RWPE2 (cell line): ENCODE measurements at regions not wholly inside any gene's neighbourhood (a gene's known extent, or its start where the extent isn't known, plus 50 kb on each side); places are given as distances from the start of the nearest gene placed in this dataset.

Source experiments
- ATAC-seq: fragments of 200-7000 bp; cut with Tn5 transposase; 3 replicates; pipeline ENCODE4 v1.9.1; 2021; ENCODE audit warnings: low read depth
- DNase-seq: peaks from one replicate; pipeline ENCODE4 v3.0.0-alpha.2; 2020; ENCODE audit warnings: low spot score
- H3K27ac ChIP-seq: fragments of 450-650 bp; 2 replicates; pipeline ENCODE4 v1.5.1; 2017; ENCODE audit warnings: mild to moderate bottlenecking; ENCODE audit not compliant: poor library complexity, severe bottlenecking
- H3K27me3 ChIP-seq: fragments of 250-450 bp; sonication (Bioruptor Pico); 2 replicates; pipeline ENCODE4 v1.5.1; 2021; ENCODE audit warnings: mild to moderate bottlenecking, moderate library complexity; ENCODE audit not compliant: insufficient read depth, poor library complexity, severe bottlenecking
- H3K36me3 ChIP-seq: fragments of 250-450 bp; sonication (Bioruptor Pico); 2 replicates; pipeline ENCODE4 v1.5.1; 2020; ENCODE audit warnings: low read depth, mild to moderate bottlenecking, moderate library complexity
- H3K4me1 ChIP-seq: fragments of 250-450 bp; sonication (Bioruptor Pico); 2 replicates; pipeline ENCODE4 v1.5.1; 2021; ENCODE audit warnings: mild to moderate bottlenecking, moderate library complexity; ENCODE audit not compliant: insufficient read depth, poor library complexity, severe bottlenecking
- H3K4me3 ChIP-seq: fragments of 250-450 bp; sonication (Bioruptor Pico); 2 replicates; pipeline ENCODE4 v1.5.1; 2021; ENCODE audit warnings: mild to moderate bottlenecking, moderate library complexity; ENCODE audit not compliant: severe bottlenecking
- H3K9me3 ChIP-seq: fragments of 250-450 bp; sonication (Bioruptor Pico); 2 replicates; pipeline ENCODE4 v1.5.1; 2021; ENCODE audit warnings: mild to moderate bottlenecking, moderate library complexity; ENCODE audit not compliant: severe bottlenecking
- TF ChIP-seq, protein P1 (sequence below): fragments of 450-650 bp; IDR thresholded peaks from one replicate; pipeline ENCODE4 v1.5.1; 2017; ENCODE audit warnings: mild to moderate bottlenecking, moderate library complexity; ENCODE audit not compliant: poor library complexity, severe bottlenecking

DNA sequence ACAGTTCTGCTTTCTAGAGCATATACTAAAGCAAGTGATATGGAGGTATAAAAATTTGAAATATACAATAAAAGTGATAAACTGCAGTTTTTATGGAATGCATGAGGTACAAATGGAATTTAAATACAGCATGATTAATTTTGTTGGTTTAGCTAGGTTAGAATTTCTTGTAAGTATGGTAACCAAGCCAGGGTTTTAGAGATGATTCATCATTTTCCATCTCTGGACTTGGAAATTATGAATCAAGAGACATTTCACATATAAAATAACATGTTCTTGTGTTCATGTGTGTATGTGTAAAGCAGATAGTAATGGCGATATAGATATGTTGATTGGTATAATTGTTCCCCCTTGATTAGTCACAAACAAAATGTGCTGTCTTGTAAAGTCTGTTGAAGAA is 1219.8 kb downstream of the CDH8 start:
- no peak for ATAC-seq
- Histone ChIP-seq H3K27me3 (peaks cover 30% of the 10 kb centered on the region), H3K27ac (no peak overlapping the region), H3K9me3 (no peaks in the 10 kb centered on the region), H3K4me3 (no peak overlapping the region), H3K4me1 (no peaks in the 10 kb centered on the region), H3K36me3 (no peaks in the 10 kb centered on the region)
- DNase-seq = no peak
- TF ChIP-seq, protein P1, sequence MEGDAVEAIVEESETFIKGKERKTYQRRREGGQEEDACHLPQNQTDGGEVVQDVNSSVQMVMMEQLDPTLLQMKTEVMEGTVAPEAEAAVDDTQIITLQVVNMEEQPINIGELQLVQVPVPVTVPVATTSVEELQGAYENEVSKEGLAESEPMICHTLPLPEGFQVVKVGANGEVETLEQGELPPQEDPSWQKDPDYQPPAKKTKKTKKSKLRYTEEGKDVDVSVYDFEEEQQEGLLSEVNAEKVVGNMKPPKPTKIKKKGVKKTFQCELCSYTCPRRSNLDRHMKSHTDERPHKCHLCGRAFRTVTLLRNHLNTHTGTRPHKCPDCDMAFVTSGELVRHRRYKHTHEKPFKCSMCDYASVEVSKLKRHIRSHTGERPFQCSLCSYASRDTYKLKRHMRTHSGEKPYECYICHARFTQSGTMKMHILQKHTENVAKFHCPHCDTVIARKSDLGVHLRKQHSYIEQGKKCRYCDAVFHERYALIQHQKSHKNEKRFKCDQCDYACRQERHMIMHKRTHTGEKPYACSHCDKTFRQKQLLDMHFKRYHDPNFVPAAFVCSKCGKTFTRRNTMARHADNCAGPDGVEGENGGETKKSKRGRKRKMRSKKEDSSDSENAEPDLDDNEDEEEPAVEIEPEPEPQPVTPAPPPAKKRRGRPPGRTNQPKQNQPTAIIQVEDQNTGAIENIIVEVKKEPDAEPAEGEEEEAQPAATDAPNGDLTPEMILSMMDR = no peak

DNA sequence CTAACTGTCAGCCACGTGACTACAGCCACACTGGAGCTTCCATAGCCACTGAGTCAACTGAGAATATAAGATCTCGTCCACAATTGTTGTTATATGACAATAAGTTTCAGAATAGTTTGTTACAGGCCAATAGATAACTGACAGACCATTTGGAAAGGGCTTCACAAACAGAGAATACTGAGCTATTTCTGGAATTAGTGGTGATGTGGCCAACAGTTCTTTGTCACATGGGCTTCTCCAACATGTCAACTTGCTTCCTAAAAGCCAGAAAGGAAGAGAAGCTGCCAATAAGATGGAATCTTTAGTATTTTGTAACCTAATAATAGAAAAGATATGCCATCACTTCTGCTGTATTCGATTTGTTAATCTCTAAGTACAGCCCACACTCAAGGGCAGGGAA is 1220.4 kb downstream of the CDH8 start:
- Histone ChIP-seq H3K4me3 (no peak overlapping the region), H3K36me3 (no peaks in the 10 kb centered on the region), H3K27me3 (peaks cover 29% of the 10 kb centered on the region), H3K9me3 (no peaks in the 10 kb centered on the region), H3K27ac (no peak overlapping the region), H3K4me1 (no peaks in the 10 kb centered on the region)
- ATAC-seq (no peak), DNase-seq (no peak)
- TF ChIP-seq, protein P1 = no peak

DNA sequence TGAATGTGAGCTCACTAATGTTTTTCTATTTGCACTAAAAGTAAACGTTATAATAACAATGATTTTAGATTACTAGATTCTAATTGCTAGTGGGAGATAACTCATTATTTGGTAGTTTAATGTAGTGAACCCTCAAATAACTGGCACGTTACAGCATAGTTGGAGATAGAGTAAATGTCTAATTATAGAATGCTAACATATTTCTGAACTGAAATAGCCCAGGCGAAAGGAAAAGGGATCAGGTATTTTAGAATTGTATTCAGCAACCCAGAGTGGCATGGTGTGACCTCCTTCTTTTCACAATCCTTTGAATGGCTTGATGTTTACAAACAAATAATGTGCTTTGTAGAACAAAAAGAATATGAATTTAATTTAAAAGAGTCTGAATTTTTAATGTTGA is 1221.2 kb downstream of the CDH8 start:
- TF ChIP-seq, protein P1 = no peak
- H3K27ac ChIP-seq = no peak overlapping the region
- no peaks in the 10 kb centered on the region for H3K4me1 ChIP-seq
- no peaks in the 10 kb centered on the region for H3K9me3 ChIP-seq
- DNase-seq (no peak), ATAC-seq (no peak)
- no peak overlapping the region for H3K4me3 ChIP-seq
- peaks cover 29% of the 10 kb centered on the region for H3K27me3 ChIP-seq
- no peaks in the 10 kb centered on the region for H3K36me3 ChIP-seq

DNA sequence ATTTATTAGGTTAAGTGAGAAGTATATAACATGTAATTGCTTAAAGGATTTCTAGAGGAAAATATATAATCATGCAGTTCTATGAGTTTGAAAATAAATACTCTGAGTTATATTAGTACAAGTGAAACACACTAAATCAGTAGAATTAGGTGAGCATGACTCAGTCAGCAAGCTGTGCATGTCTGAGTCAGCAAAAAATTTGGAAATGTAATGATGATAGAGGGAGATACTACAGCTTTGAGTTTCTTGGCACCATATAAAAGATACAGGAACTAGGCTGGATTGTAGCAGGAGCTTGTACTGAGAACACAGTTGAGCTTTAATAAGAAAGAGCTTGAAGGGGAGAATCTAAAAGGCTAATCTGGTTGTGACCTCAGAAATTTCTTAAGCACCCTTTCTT is 1224.6 kb downstream of the CDH8 start:
- Histone ChIP-seq H3K27me3 (peaks cover 24% of the 10 kb centered on the region), H3K27ac (no peak overlapping the region), H3K36me3 (no peaks in the 10 kb centered on the region), H3K4me1 (no peaks in the 10 kb centered on the region), H3K9me3 (no peaks in the 10 kb centered on the region), H3K4me3 (no peak overlapping the region)
- no peak for ATAC-seq
- TF ChIP-seq, protein P1 = no peak
- no peak for DNase-seq

DNA sequence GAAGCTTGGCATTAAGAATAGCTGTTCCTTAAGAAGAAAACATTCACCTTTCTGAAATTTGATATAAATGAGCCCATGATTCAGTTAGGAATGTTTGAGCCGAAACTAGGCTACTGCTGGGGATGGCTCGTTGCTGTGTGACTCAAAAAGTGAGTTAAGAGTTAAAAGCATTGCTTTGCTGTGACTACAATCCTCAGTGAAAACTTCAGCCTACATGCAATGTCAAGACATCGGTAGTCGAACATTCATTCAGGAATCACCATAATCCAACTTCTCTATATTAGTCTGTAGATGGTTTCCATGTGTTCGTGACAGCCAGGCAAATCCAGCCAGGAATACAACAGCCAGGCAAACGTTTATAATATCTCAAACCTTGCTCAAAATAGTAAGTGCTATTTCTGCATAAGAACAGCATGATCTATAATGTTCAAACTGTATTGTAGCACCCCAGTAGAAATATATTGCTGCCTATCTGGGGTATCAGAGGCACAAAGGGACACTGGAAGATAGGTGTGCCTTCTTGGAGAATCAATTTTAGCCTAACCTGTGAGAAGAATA is 1225.1 kb downstream of the CDH8 start:
- Histone ChIP-seq H3K36me3 (no peaks in the 10 kb centered on the region), H3K9me3 (peaks cover 2% of the 10 kb centered on the region), H3K27me3 (peaks cover 24% of the 10 kb centered on the region), H3K4me1 (no peaks in the 10 kb centered on the region), H3K27ac (no peak overlapping the region), H3K4me3 (no peak overlapping the region)
- DNase-seq (no peak), ATAC-seq (peak; percentile 23; the same call in 1 of the 3 replicates)
- TF ChIP-seq, protein P1 = no peak
